Omental fat pad (tissue), 3 donors: ENCODE measurements at regions not wholly inside any gene's neighbourhood (a gene's known extent, or its start where the extent isn't known, plus 50 kb on each side); places are given as distances from the start of the nearest gene placed in this dataset.
A peak's percentile ranks its signal among the peaks of the same experiment; 100 is the strongest.

ENCODE experiments used
- ATAC-seq: fragments of 150-250 bp; one replicate; pipeline ENCODE4 v1.9.1; 2016; ENCODE audit warnings: mild to moderate bottlenecking, moderate library complexity; ENCODE audit not compliant: low FRiP score
- DNase-seq: peaks from one replicate; pipeline ENCODE4 v3.0.0-alpha.2; 2019; ENCODE audit warnings: low spot score
- TF ChIP-seq, protein P1 (sequence below), 3 donors: fragments of 450-650 bp; IDR thresholded peaks; one replicate each; pipeline ENCODE4 v1.5.1; 2016 to 2017; ENCODE audit warnings: antibody characterized with exemption in 3 of 3, mild to moderate bottlenecking in 3 of 3, moderate library complexity in 2 of 3

DNA sequence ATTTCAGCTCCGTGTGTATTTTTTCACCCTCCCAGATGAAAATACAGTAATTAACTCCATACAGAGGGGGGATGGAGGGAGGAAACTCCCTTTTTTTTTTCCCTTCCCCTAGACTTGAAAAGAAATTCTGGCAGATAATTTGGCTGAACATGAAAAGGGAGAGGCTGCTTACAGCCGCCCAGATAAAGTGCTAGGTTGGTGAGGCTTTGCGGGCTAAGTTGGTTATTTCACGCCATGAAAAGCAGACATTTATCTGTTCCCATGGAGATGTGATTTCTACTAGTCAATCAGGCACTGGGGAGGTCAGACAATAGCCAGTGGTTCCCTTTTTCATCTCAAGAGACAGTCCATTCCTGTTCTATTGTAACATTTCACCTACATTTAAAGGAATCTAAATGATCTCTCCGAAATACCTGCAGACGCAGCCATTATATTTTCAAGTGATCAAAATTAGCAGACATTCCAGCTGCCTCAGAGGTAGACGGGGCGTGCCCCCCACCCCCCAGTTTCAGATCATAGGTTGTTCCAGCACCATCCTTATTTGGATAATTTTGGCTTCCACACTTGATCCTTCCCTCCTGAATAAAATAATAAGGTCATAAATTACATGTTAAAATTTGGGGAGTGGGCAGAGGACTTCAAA, 143.9 kb upstream of the ZNF217 start:
- ATAC-seq (no peak), DNase-seq (no peak)
- TF ChIP-seq, protein P1, sequence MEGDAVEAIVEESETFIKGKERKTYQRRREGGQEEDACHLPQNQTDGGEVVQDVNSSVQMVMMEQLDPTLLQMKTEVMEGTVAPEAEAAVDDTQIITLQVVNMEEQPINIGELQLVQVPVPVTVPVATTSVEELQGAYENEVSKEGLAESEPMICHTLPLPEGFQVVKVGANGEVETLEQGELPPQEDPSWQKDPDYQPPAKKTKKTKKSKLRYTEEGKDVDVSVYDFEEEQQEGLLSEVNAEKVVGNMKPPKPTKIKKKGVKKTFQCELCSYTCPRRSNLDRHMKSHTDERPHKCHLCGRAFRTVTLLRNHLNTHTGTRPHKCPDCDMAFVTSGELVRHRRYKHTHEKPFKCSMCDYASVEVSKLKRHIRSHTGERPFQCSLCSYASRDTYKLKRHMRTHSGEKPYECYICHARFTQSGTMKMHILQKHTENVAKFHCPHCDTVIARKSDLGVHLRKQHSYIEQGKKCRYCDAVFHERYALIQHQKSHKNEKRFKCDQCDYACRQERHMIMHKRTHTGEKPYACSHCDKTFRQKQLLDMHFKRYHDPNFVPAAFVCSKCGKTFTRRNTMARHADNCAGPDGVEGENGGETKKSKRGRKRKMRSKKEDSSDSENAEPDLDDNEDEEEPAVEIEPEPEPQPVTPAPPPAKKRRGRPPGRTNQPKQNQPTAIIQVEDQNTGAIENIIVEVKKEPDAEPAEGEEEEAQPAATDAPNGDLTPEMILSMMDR (IDR thresholded peaks at IDR 0.05) = no peak

DNA sequence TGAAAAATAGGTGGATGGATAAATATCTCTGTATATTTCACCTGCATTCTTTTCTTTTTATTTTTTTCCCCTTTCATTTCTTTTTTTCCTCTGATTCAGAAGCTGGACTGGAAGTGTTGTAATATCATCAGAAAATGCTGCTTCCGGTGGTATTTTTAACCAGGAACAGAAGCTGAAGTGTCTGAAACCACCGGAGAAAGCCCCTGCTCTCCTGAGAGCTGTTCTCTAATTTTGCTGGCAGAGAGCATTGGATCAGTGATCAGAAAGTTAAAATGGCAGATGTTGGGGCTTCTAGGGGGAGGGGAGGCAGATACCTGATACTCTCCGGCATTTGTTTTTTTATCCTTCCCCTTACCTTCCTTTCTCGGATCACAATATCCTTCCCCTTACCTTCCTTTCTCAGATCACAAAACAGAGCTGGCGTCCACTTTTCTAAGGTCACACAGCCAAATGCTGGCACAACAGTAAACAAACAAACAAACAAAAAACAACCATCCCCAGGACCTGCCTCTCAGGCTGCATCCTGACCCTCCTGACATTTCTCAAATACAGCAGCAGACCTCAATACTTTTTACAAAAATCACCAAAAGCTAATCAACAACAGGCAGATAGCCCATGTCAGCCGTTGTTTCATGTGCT, 143.2 kb upstream of the ZNF217 start:
- ATAC-seq = peak; percentile 53
- TF ChIP-seq, protein P1 (IDR thresholded peaks at IDR 0.05) = no peak

DNA sequence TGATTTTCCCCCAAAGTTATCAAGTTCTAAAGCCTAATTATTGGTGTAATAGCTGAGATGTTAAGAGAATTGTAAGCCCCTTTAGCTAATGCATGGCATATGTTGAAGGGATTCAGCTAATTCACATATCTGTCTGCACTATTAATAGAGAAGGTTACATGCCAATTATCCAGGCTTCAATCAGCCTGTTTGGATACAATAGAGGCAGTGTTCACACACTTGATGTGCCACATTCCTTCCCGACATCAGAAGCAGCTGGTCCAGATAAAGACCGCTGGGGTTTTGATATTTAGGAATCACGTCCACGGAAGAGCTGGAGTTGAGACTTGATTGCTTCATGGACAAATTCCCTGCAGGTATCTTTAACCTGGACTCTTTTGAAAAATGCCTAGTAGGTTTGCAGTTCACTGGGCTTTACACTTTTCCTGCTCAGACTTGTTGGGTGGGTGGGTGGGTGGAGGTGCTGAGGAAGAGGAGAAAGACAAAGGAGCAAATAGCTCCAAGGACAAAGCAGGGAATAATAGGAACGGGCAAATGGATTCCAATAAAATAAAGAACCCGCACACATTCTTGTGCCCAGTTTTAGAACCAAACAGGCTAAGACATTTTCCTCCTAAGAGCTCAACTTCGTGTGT, 142.6 kb upstream of the ZNF217 start:
- ATAC-seq (no peak), DNase-seq (no peak)
- TF ChIP-seq, protein P1 (IDR thresholded peaks at IDR 0.05) = no peak

More for the DNA sequence above, 143.2 kb upstream of the ZNF217 start:
- no peak for DNase-seq

GRCh38 chr20:53735536-53736050, 142.0 kb upstream of the ZNF217 start:
- TF ChIP-seq, protein P1 (IDR thresholded peaks at IDR 0.05) = no peak
- ATAC-seq = peak; percentile 34
- no peak for DNase-seq

- DNase-seq (no peak), ATAC-seq (no peak)
Measured at GRCh38 chr20:53734006-53734688, 140.5 kb upstream of the ZNF217 start.

DNA sequence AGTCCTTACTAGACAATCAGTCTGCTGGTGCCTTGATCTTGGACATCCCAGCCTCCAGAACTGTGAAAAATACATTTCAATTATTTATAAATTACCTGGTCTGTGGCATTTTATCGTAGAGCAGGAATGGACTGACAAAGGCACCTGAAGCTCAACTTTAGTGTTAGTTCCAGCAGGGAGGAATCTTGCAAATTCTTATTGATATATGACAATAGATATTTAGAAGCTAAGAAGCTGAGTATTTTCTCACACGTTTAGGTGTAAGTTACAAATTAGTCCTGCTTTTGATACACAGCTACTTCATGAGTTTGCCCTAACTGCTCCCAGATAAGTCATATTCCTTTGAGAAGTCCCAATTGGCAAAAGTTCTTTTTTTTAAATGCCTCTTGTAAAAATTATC, 138.0 kb upstream of the ZNF217 start:
- TF ChIP-seq, protein P1 (IDR thresholded peaks at IDR 0.05) = no peak
- DNase-seq = no peak
- ATAC-seq = no peak

More at GRCh38 chr20:53734006-53734688, 140.5 kb upstream of the ZNF217 start:
- TF ChIP-seq, protein P1 (IDR thresholded peaks at IDR 0.05) = no peak
